ENCODE measurements at regions not wholly inside any gene's neighbourhood (a gene's known extent, or its start where the extent isn't known, plus 50 kb on each side); places are given as distances from the start of the nearest gene placed in this dataset.

DNA sequence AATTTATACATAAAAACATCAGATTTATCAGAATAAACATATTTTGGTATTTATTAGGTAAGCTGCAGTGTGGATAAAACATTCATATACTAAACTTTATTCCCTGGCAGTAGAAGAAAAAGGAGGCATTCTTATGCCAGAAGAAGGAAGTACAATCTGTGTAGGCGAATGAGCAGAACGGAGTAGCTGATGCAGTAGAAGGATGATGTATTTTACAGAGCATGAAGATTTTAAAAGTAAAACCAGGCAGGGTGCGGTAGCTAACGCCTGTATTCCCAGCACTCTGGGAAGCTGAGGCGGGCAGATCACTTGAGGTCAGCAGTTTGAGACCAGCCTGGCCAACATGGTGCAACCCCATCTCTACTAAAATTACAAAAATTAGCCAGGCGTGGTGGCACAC lies 294.9 kb upstream of the MKLN1 start:
- TF ChIP-seq, protein P1, sequence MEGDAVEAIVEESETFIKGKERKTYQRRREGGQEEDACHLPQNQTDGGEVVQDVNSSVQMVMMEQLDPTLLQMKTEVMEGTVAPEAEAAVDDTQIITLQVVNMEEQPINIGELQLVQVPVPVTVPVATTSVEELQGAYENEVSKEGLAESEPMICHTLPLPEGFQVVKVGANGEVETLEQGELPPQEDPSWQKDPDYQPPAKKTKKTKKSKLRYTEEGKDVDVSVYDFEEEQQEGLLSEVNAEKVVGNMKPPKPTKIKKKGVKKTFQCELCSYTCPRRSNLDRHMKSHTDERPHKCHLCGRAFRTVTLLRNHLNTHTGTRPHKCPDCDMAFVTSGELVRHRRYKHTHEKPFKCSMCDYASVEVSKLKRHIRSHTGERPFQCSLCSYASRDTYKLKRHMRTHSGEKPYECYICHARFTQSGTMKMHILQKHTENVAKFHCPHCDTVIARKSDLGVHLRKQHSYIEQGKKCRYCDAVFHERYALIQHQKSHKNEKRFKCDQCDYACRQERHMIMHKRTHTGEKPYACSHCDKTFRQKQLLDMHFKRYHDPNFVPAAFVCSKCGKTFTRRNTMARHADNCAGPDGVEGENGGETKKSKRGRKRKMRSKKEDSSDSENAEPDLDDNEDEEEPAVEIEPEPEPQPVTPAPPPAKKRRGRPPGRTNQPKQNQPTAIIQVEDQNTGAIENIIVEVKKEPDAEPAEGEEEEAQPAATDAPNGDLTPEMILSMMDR (IDR thresholded peaks at IDR 0.05) = no peak
- TF ChIP-seq POLR2A (IDR thresholded peaks at IDR 0.05; ENCODE audit: low read depth) (no peak), POLR2AphosphoS5 (IDR thresholded peaks at IDR 0.05) (no peak)

Data from esophagus muscularis mucosa (tissue), 3 donors.